SH-SY5Y (cell line): ENCODE measurements at regions not wholly inside any gene's neighbourhood (a gene's known extent, or its start where the extent isn't known, plus 50 kb on each side); places are given as distances from the start of the nearest gene placed in this dataset.
A peak's percentile ranks its signal among the peaks of the same experiment; 100 is the strongest.

Source experiments
- GATA2 ChIP-seq: IDR thresholded peaks from 2 replicates; pipeline ENCODE4 v1.6.1; 2011; ENCODE audit warnings: mild to moderate bottlenecking, low read depth, low read length
- GATA3 ChIP-seq: IDR thresholded peaks from 2 replicates; pipeline ENCODE4 v1.6.1; 2011; ENCODE audit warnings: low read depth, mild to moderate bottlenecking, low read length, moderate library complexity

- TF ChIP-seq GATA2 (no peak), GATA3 (no peak)
Observed at GRCh38 chr11:31981457-31981856, 109.4 kb upstream of the RCN1 start.

- TF ChIP-seq GATA2 (no peak), GATA3 (no peak)
Observed at GRCh38 chr11:31977343-31977742, 113.5 kb upstream of the RCN1 start.

- TF ChIP-seq GATA2, result no peak
- TF ChIP-seq GATA3, result no peak
Observed at GRCh38 chr11:31974366-31975136, 116.3 kb upstream of the RCN1 start.

- TF ChIP-seq GATA2 (no peak), GATA3 (no peak)
Observed at GRCh38 chr11:31973172-31973571, 117.7 kb upstream of the RCN1 start.

GRCh38 chr11:31972623-31973022 is 118.3 kb upstream of the RCN1 start:
- TF ChIP-seq GATA3, result no peak
- TF ChIP-seq GATA2, result no peak

- TF ChIP-seq GATA2 (no peak), GATA3 (no peak)
Observed at GRCh38 chr11:31969359-31969702, 121.5 kb upstream of the RCN1 start.

- TF ChIP-seq GATA2 (peak; percentile 57), GATA3 (no peak)
Observed at GRCh38 chr11:31968461-31969358, 122.2 kb upstream of the RCN1 start.

- TF ChIP-seq GATA2 (no peak), GATA3 (no peak)
Observed at GRCh38 chr11:31967404-31968130, 123.3 kb upstream of the RCN1 start.

GRCh38 chr11:31966846-31967245 is 124.0 kb upstream of the RCN1 start:
- TF ChIP-seq GATA2, result no peak
- TF ChIP-seq GATA3, result no peak

- TF ChIP-seq GATA2 (no peak), GATA3 (no peak)
Observed at GRCh38 chr11:31964181-31964580, 126.7 kb upstream of the RCN1 start.

- TF ChIP-seq GATA2 (no peak), GATA3 (no peak)
Observed at GRCh38 chr11:31960126-31960525, 130.7 kb upstream of the RCN1 start.

GRCh38 chr11:31959716-31960115 is 131.2 kb upstream of the RCN1 start:
- TF ChIP-seq GATA3 (no peak), GATA2 (no peak)

GRCh38 chr11:31958076-31958735 is 132.7 kb upstream of the RCN1 start:
- TF ChIP-seq GATA3 (no peak), GATA2 (no peak)

GRCh38 chr11:31957674-31958073 is 133.2 kb upstream of the RCN1 start:
- TF ChIP-seq GATA2, result no peak
- TF ChIP-seq GATA3, result no peak
